GM23338 (cell line): ENCODE measurements at regions not wholly inside any gene's neighbourhood (a gene's known extent, or its start where the extent isn't known, plus 50 kb on each side); places are given as distances from the start of the nearest gene placed in this dataset.

Experiments
- CTCF ChIP-seq, 2 experiments: fragments of 200-600 bp in 1 of 2; sonication (generic) in 1 of 2; conservative IDR thresholded peaks; 2 replicates each; pipeline versions ENCODE4 v1.5.1 to v1.6.1; 2016 to 2017; ENCODE audit warnings: antibody characterized with exemption in 2 of 2, low read depth in 2 of 2, mild to moderate bottlenecking in 2 of 2, moderate library complexity in 1 of 2
- EZH2 ChIP-seq: fragments of 200-600 bp; sonication (generic); IDR thresholded peaks from one replicate; pipeline ENCODE4 v1.8.0; 2017; ENCODE audit warnings: antibody characterized with exemption, mild to moderate bottlenecking, low read depth; ENCODE audit not compliant: unreplicated experiment
- POLR2AphosphoS5 ChIP-seq: IDR thresholded peaks from 2 replicates; pipeline ENCODE4 v1.6.1; 2016; ENCODE audit warnings: antibody characterized with exemption, low read depth

GRCh38 chr3:103085465-103085864 lies 650.6 kb downstream of the ZPLD1 start:
- TF ChIP-seq CTCF (conservative IDR thresholded peaks at IDR 0.05; ENCODE audit: low read depth in 2 of 2): no peak
- TF ChIP-seq POLR2AphosphoS5: no peak
- no peak for TF ChIP-seq EZH2
